NCI-H748 (cell line): ENCODE measurements at regions not wholly inside any gene's neighbourhood (a gene's known extent, or its start where the extent isn't known, plus 50 kb on each side); places are given as distances from the start of the nearest gene placed in this dataset.
A peak's percentile ranks its signal among the peaks of the same experiment; 100 is the strongest.

Source experiments
- DNase-seq: peaks from one replicate; lab custom pipeline; 2025; ENCODE audit not compliant: unreplicated experiment; lab: John Stamatoyannopoulos, UW

DNA sequence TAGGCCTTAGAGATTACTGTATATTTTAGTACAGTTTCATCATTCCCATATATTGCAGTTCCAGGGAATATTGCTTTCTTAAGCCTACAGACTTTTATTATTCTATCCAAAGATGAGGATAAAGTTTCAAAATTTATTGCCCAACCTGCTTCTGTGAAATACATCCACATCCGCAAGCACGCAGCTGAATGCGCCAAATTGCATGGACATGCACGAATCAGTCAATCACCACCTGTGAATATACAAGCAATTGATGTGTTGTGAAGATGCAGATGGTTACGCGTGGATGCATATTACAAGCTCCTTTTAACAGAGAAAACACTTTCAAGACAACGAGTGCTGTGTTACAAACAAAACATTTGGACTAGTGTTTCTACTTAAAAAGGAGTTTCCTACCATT, 577.8 kb upstream of the PLXNA2 start:
- DNase-seq: no peak

DNA sequence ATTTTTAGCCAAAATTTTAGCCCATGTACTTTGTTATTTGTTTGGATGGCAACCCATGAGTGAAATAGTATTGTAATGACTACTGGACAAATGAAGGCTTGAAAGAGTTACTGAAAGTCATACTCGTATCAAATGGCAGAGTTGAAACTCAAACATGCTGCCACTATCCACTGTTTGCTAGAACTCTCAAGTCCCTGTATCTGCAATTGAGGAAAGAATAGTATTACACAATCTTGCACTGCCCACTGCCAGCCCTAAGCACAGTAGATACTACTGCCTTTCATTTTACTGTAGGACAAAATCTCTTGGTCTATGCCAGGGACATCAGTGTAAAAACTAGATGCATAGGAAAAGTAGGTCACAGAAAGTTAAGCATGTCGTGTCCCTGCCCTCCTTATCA, 581.1 kb upstream of the PLXNA2 start:
- DNase-seq: no peak

DNA sequence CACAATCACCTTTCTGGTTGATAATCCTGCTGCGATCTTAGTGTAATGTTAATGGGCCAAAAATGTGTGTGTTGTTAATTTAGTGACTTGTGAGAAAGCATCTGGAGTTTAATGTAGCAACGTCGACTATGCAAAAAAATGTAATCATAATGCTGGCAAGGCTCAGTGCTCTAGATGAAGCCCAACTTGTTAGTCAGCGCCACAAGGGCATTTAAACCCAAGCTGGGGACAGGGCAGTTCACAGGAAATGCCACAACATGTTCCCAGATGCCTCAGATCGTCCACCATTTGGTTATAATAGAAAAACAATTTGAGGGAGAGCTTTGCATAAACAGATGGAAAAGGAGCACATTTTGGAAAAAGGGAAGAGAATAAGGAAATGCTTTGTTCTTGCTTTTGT, 585.4 kb upstream of the PLXNA2 start:
- DNase-seq: no peak

DNA sequence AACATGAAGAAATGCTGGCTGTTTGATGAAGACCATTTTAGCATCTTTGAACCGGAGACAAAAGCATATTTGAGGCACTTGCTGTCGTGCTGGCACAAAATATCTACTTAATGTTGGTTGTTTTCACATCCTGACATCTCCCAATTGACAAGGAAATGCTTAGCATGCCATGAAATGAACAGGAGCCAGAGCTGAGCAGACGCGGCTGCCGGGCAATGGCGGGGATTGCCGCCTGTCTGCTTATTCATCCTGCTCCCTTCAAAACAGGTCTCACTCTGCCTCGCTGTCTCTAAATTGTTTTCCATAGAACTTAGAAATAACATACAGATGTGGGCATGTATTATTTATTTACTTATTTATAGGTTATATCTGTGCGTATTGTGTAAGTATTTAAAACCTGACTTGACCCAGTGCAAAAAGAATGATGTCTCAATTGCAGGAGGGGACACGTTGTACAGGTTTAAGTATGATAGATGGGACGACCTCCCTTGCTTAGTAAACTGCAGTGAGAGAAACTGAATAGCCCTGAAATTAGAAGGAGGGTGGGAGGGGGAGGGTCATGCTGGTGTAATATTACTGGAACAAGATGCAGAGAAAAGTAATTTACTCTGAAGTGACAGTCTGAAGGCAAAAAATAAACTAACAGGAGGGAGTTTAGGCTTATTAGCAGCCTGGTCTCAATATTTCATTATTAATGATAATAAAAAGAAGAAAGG, 590.4 kb upstream of the PLXNA2 start:
- DNase-seq: peak; percentile 87

DNA sequence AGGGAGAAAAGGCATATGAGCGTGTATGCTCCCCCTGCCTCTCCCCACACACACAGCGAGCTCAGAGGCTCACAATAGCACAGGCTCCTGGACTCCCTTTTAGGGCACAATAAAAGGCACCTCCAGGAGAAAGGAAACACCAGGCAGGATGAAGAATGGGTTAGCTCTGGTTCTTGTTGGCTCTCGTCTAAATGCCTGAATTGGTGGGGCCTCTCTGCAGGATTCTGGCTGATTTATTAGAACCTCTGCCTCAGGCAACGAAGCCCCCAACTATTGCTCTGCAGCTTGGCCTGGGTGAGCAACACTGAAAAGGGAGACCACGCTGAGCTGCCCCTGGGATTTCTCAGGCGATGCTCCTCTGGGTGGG, 590.9 kb upstream of the PLXNA2 start:
- DNase-seq: peak; percentile 84

DNA sequence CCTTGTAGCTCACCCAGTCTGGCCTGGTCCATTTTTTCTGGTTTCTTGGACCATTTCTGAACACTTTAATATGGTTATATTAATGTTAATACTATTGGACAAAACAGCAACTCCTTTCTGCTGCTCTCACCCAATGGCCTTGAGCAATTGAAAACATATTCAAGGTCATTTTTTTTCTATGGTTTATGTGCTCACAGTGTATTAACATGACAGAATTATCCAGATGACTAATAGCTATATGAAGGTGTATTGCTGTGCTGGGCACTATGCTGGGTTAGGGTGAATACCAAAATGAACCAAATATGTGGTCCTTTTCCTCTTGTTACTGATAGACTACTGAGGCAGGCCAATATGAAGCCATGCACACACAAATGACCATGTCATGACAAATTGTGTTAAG, 591.6 kb upstream of the PLXNA2 start:
- DNase-seq: no peak

DNA sequence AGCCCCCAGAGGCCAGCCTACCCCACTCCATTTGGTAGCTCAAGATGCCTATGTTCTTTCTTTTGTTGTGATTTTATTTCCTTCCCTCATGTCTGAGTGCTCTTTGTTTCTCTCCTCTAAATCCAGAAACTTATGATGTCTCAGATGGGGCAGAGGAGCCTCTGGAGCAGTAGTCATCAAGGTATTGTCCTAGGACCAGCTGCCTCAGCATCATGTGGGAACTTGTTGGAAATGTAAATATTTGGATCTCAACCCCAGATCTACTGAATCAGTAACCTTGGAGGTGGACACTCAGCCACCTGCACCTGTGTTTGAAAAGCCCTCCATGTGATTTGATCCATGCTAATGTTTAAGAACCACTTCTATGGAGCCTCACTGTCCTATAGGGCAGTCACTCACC, 593.1 kb upstream of the PLXNA2 start:
- DNase-seq: peak; percentile 96

DNA sequence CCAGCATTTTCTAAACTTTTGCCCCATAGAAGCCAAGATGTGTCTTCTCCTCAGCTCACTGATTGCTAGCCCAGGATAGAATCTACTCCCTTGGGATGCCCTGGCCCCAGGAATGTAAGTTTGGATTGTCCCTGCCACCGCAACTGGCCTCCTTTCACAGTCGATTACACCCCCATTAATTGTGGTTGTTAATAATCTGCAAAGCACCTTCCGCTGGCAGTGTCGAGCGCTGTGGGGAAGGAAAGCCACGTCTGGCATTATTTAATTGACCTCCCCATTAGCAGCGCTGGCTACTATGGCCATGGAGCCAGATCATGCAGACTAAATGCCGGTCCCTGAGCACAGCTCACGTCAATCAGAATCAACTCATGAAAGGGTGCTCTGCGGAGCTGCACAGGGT, 597.3 kb upstream of the PLXNA2 start:
- no peak for DNase-seq

DNA sequence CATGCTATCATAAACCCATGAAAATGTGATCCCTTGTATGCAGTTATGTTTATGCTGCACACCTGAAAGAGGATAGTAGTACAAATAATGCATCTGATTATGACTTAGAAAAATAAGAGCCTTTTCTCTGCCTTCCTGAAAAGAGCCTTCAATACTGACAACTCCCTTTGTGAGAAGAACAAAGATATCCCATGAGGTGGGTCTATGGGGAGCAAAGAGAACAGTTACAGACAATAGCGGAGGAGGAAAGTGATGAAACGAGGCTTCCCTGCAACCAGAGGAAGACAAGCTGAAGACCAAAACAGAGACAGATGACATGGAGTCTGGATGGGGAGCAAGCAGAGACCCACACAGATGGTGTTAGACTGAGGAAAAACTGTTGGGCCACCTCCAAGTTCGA, 598.3 kb upstream of the PLXNA2 start:
- no peak for DNase-seq

DNA sequence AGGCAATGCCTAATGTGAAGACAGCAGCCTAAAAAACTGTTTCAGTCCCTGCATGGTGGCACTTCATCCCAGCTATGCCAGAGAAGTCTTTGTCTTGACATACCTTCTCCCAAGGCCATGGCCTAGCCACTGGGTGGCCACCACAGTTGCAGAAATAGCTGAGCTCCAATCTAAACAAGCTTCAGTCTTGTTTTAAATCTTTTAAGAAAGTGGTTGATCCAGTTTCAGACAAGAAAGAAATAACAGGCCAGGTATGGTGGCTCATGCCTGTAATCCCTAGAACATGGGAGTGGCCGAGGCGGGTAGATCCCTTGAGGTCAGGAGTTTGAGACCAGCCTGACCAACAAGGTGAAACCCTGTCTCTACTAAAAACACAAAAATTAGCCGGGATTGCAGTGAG, 600.0 kb upstream of the PLXNA2 start:
- DNase-seq: no peak

DNA sequence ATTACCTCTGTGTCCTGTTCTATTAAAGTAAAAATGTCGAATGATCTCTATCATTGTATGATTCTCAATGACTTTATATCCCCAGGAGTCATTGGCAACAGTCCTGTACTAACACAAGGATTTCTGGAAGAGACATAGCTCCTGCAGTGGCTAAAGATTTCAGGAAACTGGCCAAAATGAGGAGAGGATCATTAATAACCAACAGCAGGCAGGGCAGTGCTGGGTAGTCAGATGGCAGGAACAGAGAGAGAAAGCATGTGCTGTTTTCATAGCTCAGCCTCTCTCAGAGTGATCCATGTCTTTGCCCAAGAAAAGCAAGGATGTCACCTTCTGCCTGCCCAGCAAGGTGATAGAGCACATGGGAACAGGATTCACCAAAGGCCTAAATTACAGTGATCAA, 604.7 kb upstream of the PLXNA2 start:
- DNase-seq: no peak

DNA sequence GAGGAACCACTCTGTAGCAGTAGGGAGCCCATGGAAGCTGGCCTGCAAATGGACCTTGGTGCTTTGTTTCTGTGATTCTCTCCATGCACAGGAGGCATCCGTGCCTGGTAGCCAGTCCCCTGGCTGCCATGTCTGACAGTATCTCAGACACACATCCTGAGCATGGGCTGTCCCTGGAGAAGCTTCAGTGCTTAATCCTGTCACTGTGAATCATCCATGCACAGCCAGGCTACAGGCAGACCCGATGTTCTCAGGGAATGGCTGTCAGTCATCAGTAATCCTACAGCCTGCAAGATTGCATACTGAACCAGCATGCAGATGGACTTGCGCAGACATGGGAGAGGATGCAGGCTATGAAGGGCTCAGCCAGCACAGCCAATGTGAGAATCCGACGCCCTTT, 606.3 kb upstream of the PLXNA2 start:
- DNase-seq: no peak

DNA sequence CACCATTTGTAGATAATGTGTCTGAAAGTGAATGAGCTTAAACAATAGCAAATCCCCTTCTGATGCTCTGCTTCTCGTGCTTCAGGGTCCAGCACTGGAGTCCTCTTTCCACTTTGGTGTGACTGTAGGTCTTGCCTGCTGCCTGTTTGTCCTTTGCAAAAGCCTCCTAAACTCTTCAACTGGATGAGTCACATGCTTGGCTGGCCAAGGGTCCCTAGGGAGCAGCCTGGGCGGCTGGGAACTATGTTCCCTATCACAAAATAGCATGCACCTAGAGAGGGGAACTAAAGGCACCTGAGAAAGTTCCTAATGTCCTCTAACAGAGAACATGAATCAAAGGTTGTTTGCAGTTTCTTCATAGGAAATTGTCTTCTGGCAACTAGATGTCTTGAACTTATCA, 607.2 kb upstream of the PLXNA2 start:
- DNase-seq: no peak

DNA sequence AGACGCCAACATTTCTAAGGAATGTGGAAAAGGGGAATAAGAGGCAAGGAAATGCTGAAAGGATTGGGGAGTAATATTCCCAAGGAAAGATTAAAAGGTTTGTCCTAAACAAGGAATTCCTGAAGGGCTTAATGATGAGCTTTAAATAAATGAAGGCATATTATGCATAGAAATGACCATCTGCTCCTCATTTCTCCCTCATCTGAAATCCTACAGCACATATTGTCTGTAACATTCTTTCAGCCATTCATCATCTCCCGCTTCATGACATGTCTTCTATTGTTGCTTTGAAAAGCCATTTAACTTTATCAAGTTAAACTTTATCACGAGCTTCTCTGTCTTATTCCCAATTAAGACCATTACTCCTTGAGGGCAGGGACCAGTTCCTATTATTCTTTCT, 608.7 kb upstream of the PLXNA2 start:
- DNase-seq: no peak

DNA sequence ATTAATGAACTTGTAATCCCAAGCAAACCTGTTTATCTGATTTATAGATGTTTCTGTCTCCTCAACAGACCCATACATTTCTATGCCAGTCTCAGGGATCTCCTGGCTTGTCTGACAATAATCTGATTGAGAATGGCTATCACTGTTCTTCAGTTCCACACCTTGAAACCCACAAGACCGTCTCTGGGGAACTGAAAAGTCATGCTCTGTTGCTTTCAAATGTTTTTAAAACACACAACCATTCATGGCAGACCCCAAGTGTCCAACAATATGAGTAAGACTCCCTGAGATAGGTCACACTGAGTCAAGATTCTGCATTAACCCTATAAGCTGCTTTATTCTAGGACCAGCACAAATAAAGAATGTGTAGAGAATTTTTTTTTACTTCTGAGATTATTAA, 611.2 kb upstream of the PLXNA2 start:
- DNase-seq: no peak

DNA sequence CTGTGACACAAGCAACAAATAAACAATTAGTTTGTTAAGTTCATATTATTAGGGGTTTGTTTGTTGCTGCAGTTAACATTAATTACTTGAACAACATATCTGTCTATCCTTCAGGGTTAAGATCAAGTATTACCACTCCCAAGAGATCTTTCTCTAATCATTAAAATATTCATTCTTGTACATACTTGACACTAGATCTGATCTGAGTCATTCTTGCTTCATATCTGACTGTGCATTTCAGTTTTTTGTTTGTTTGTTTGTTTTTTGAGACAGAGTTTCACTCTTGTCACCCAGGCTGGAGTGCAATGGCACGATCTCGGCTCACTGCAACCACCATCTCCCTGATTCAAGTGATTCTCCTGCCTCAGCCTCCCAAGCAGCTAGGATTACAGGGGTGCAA, 613.3 kb upstream of the PLXNA2 start:
- no peak for DNase-seq

DNA sequence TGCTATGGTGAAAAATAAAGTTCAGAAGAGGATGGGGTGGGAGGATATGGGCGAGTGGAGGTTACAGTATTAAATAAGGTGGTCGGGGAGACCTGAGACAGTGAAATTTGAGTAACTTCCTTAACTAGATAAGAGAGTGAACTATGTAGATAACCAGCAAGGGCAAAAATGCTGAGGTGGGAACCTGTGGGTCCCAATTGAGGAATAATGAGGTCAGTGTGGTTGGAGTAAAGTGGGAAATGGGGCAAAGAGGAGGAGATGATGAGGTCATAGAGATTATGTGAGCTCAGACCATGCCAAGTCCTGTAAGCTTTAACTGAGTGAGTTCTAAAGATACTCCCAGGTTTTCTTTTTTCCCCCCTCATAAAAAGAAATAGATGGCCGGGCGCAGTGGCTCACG, 614.6 kb upstream of the PLXNA2 start:
- DNase-seq: no peak

DNA sequence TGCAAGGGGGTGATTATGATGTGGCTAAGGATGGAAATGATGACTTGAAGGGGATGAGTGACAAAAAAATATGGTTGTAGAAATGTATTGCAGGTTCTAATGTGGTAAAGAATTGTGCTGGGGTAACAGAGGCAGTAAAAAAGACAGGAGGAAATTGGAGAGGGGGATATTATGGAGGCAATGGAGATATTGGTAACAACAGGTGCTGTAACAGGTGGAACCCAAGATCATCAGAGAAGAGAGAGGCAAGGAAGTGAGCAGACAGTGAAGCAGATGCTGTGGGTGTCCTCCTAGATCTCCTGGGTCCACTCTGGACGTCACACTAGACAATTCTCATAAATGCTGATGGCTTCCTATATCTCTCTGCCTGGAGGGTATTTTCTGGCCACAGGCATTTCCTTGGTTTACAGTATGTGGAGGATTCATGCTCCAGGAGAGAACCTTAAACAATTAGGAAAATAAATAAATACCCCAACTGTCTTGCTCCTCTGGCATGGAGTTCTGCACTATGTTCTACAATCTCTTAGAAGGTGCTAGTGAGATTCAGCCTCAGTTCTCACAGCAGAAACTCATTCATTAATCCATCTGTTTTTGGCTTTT, 620.3 kb upstream of the PLXNA2 start:
- DNase-seq: no peak

DNA sequence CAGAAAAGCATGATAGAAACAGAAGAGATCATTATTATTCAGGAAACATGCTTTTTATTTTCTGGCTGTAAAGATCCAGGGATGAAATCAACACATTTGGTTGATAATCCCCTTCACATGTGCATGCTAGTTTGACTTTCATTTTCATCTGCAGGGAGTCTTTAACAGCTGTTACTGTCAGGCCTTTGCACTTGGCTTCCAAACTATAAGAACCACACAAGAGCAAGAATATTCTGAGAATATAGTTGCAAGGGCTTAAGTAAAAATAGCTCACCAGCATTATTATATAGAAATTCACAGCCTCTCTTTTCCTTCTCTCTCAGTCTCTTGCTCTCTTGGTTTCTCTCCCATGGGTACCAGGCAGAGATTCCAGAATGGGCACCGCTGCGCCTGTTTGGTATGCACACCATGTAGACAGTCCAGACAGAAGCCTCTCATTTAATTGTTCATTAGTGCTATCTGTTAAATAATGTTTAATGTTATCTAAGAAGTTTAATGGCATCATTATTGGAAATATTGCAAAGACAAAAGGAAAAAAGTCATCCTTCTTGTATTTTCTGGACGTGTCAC, 622.3 kb upstream of the PLXNA2 start:
- no peak for DNase-seq

DNA sequence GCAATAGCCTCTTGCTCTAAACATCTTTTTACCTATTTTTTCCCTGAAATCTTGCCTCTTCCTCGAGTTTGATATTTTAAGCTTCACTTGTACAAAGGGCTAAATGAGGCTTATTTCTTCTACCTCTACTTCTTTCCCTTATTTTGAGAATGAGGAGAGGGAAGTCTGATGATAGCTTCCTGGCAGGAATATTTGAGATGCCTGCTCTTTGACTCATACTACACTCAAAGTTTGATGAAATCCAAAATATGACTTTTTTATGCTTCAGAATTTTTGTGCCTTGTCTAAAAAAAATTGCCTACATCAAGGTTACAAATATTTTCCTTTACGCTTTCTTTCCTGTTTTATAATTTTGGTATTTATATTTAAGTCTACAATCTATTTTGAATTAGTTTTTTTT, 624.4 kb upstream of the PLXNA2 start:
- DNase-seq: no peak

DNA sequence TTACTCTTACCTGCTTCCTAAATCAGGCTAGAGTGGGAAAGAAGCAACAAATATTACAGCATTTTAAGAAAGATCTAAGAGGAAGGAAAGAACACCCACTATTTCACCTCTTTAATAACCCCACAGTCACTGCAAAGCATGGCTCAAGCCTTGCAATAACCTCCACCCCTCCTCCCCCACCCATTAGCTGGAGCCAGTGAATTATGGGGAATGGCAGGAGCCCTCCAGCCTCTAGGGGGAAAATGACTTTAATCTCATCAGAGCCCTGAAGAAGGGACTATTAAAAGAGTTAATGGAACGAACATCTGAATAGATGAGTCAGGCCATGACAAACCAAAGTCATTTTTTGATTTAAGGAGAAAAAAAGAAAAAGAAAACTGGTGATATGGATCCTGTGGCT, 630.7 kb upstream of the PLXNA2 start:
- DNase-seq: no peak

DNA sequence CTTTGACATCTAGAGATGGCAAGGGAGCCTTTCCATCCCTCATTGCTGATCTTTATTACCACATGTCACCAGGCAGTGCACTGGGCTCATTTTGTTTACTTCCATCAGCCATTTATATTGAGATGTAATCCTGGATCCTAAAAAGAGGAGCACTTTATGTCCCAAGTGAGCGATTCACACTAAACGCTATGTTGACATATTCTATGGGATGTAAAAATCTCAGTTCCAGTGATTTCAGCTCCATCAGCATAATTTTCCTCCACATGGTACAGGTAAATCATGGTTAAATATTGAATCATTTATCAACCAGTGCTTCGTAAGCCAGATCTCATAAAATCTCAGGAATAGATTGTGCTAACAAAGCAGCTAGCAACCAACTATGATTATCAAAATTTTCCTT, 634.8 kb upstream of the PLXNA2 start:
- no peak for DNase-seq
